OCI-M2 (cell line): ENCODE measurements at regions not wholly inside any gene's neighbourhood (a gene's known extent, or its start where the extent isn't known, plus 50 kb on each side); places are given as distances from the start of the nearest gene placed in this dataset.

ENCODE experiments used
- DNase-seq: peaks from one replicate; lab custom pipeline; 2025; ENCODE audit not compliant: unreplicated experiment; lab: John Stamatoyannopoulos, UW

GRCh38 chr13:53143757-53144339 is 115.2 kb downstream of the OLFM4 start:
- no peak for DNase-seq

- DNase-seq = no peak
Measured at GRCh38 chr13:53144826-53145225, 116.2 kb downstream of the OLFM4 start.

GRCh38 chr13:53150568-53150967 is 122.0 kb downstream of the OLFM4 start:
- DNase-seq = no peak

GRCh38 chr13:53151336-53152056 is 122.9 kb downstream of the OLFM4 start:
- DNase-seq = peak; percentile 1

- no peak for DNase-seq
Measured at GRCh38 chr13:53152057-53152421, 123.4 kb downstream of the OLFM4 start.

- no peak for DNase-seq
Measured at GRCh38 chr13:53158201-53158600, 129.6 kb downstream of the OLFM4 start.

- DNase-seq = no peak
Measured at GRCh38 chr13:53159431-53159830, 130.8 kb downstream of the OLFM4 start.

GRCh38 chr13:53160211-53160610 is 131.6 kb downstream of the OLFM4 start:
- no peak for DNase-seq

- no peak for DNase-seq
Measured at GRCh38 chr13:53161251-53161650, 132.6 kb downstream of the OLFM4 start.

GRCh38 chr13:53165261-53165660 is 136.6 kb downstream of the OLFM4 start:
- no peak for DNase-seq

- DNase-seq = no peak
Measured at GRCh38 chr13:53167561-53167960, 138.9 kb downstream of the OLFM4 start.

- no peak for DNase-seq
Measured at GRCh38 chr13:53170910-53171309, 142.3 kb downstream of the OLFM4 start.

- DNase-seq = no peak
Measured at GRCh38 chr13:53174545-53174944, 145.9 kb downstream of the OLFM4 start.

GRCh38 chr13:53180684-53181083 is 152.1 kb downstream of the OLFM4 start:
- no peak for DNase-seq

GRCh38 chr13:53182724-53183123 is 154.1 kb downstream of the OLFM4 start:
- no peak for DNase-seq

GRCh38 chr13:53188120-53188519 is 159.5 kb downstream of the OLFM4 start:
- no peak for DNase-seq

GRCh38 chr13:53189162-53189561 is 160.5 kb downstream of the OLFM4 start:
- DNase-seq = no peak

GRCh38 chr13:53191091-53191490 is 162.5 kb downstream of the OLFM4 start:
- DNase-seq = no peak

GRCh38 chr13:53197424-53197823 is 168.8 kb downstream of the OLFM4 start:
- no peak for DNase-seq

GRCh38 chr13:53198017-53198416 is 169.4 kb downstream of the OLFM4 start:
- DNase-seq = no peak

- DNase-seq = no peak
Measured at GRCh38 chr13:53198736-53199135, 170.1 kb downstream of the OLFM4 start.

GRCh38 chr13:53200075-53200474 is 171.5 kb downstream of the OLFM4 start:
- no peak for DNase-seq
